ENCODE measurements at regions not wholly inside any gene's neighbourhood (a gene's known extent, or its start where the extent isn't known, plus 50 kb on each side); places are given as distances from the start of the nearest gene placed in this dataset.

- TF ChIP-seq JAZF1 (CRISPR knock-in tag; IDR thresholded peaks at IDR 0.05) (no peak), JUN (CRISPR knock-in tag; IDR thresholded peaks at IDR 0.05) (no peak), USF2 (CRISPR knock-in tag; IDR thresholded peaks at IDR 0.05) (no peak), ZNF423 (CRISPR knock-in tag; IDR thresholded peaks at IDR 0.05) (no peak), ZNF281 (CRISPR knock-in tag; IDR thresholded peaks at IDR 0.05) (no peak), ZNF425 (CRISPR knock-in tag; conservative IDR thresholded peaks at IDR 0.05) (no peak), ZNF416 (CRISPR knock-in tag; IDR thresholded peaks at IDR 0.05) (no peak), RORB (CRISPR knock-in tag; IDR thresholded peaks at IDR 0.05) (no peak)
- H3K4me3 Mint-ChIP-seq, result no peak overlapping the region
- ChIA-PET POLR2A (no interaction called here), CTCF (interaction anchor here (1.7 kb wide), 1 partner anchor 21 kb away, joined by 5 read pairs; no protein-coding TSS in a partner anchor)
- no peaks in the 10 kb centered on the region for H3K27me3 Mint-ChIP-seq (ENCODE audit: low read depth)
- DNase-seq (ENCODE audit: low spot score) (no peak), ATAC-seq (no peak)
- no peaks in the 10 kb centered on the region for H3K9me3 Mint-ChIP-seq
- no peaks in the 10 kb centered on the region for H3K36me3 Mint-ChIP-seq
- H3K4me1 Mint-ChIP-seq, result peaks cover 10% of the 10 kb centered on the region
- H3K27ac Mint-ChIP-seq, result no peak overlapping the region
Observed at GRCh38 chr5:102701748-102702147, 53.4 kb upstream of the PAM start.

Measured in WTC11 (cell line).